ENCODE measurements at regions not wholly inside any gene's neighbourhood (a gene's known extent, or its start where the extent isn't known, plus 50 kb on each side); places are given as distances from the start of the nearest gene placed in this dataset.
"Not testable (repeated sequence)": the region's sequence is repeated elsewhere in the genome, so short reads cannot be mapped to it uniquely, and the experiment has no call there.

- Histone ChIP-seq H3K36me3 (no peaks in the 10 kb centered on the region), H3K27ac (no peak overlapping the region), H3K9me3 (no peaks in the 10 kb centered on the region), H3K4me3 (ENCODE audit: low read depth in 1 of 2, low read length in 1 of 2) (no peak overlapping the region), H3K27me3 (no peaks in the 10 kb centered on the region), H3K4me1 (ENCODE audit: control insufficient read depth in 1 of 2, insufficient read depth in 1 of 2, low read depth in 1 of 2, low read length in 1 of 2) (no peaks in the 10 kb centered on the region)
- TF ChIP-seq CTCF (IDR thresholded peaks at IDR 0.05): no peak
Measured at GRCh38 chr6:4433199-4433598, 297.8 kb upstream of the ECI2 start.

GRCh38 chr6:4426968-4427367, 291.6 kb upstream of the ECI2 start:
- no peaks in the 10 kb centered on the region for H3K36me3 ChIP-seq
- H3K4me3 ChIP-seq (ENCODE audit: low read depth in 1 of 2, low read length in 1 of 2): no peak overlapping the region
- no peaks in the 10 kb centered on the region for H3K9me3 ChIP-seq
- no peak overlapping the region for H3K27ac ChIP-seq
- TF ChIP-seq CTCF (IDR thresholded peaks at IDR 0.05): no peak
- H3K27me3 ChIP-seq: no peaks in the 10 kb centered on the region
- no peaks in the 10 kb centered on the region for H3K4me1 ChIP-seq (ENCODE audit: control insufficient read depth in 1 of 2, insufficient read depth in 1 of 2, low read depth in 1 of 2, low read length in 1 of 2)

GRCh38 chr6:4421837-4422236, 286.5 kb upstream of the ECI2 start:
- Histone ChIP-seq H3K27ac (no peak overlapping the region), H3K9me3 (no peaks in the 10 kb centered on the region), H3K4me1 (ENCODE audit: control insufficient read depth in 1 of 2, insufficient read depth in 1 of 2, low read depth in 1 of 2, low read length in 1 of 2) (no peaks in the 10 kb centered on the region), H3K27me3 (no peaks in the 10 kb centered on the region), H3K36me3 (no peaks in the 10 kb centered on the region), H3K4me3 (ENCODE audit: low read depth in 1 of 2, low read length in 1 of 2) (no peak overlapping the region)
- no peak for TF ChIP-seq CTCF (IDR thresholded peaks at IDR 0.05)

- no peaks in the 10 kb centered on the region for H3K36me3 ChIP-seq
- no peaks in the 10 kb centered on the region for H3K27me3 ChIP-seq
- H3K9me3 ChIP-seq: no peaks in the 10 kb centered on the region
- H3K4me1 ChIP-seq (ENCODE audit: control insufficient read depth in 1 of 2, insufficient read depth in 1 of 2, low read depth in 1 of 2, low read length in 1 of 2): no peaks in the 10 kb centered on the region
- no peak overlapping the region for H3K4me3 ChIP-seq (ENCODE audit: low read depth in 1 of 2, low read length in 1 of 2)
- H3K27ac ChIP-seq: no peak overlapping the region
- TF ChIP-seq CTCF (IDR thresholded peaks at IDR 0.05): no peak
Measured at GRCh38 chr6:4420160-4420865, 284.9 kb upstream of the ECI2 start.

GRCh38 chr6:4415549-4415948, 280.2 kb upstream of the ECI2 start:
- no peaks in the 10 kb centered on the region for H3K4me1 ChIP-seq (ENCODE audit: control insufficient read depth in 1 of 2, insufficient read depth in 1 of 2, low read depth in 1 of 2, low read length in 1 of 2)
- H3K9me3 ChIP-seq: no peaks in the 10 kb centered on the region
- H3K4me3 ChIP-seq (ENCODE audit: low read depth in 1 of 2, low read length in 1 of 2): no peak overlapping the region
- no peak for TF ChIP-seq CTCF (IDR thresholded peaks at IDR 0.05)
- no peak overlapping the region for H3K27ac ChIP-seq
- H3K36me3 ChIP-seq: no peaks in the 10 kb centered on the region
- H3K27me3 ChIP-seq: no peaks in the 10 kb centered on the region

DNA sequence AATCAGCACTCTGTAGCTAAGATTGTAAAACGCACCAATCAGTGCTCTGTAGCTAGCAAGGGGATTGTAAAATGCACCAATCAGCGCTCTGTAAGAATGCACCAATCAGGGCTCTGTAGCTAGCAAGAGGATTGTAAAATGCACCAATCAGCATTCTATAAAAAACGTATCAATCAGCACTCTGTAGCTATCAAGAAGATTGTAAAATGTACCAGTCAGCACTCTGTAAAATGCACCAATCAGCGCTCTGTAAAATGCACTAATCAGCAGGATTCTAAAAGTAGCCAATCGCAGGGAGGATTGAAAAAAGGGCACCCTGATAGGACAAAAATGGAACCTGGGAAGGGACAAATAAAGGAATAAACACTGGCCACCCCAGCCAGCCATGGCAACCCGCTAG, 278.7 kb upstream of the ECI2 start:
- H3K27ac ChIP-seq; H3K36me3 ChIP-seq; H3K27me3 ChIP-seq; H3K9me3 ChIP-seq; H3K4me3 ChIP-seq (ENCODE audit: low read depth in 1 of 2, low read length in 1 of 2); H3K4me1 ChIP-seq (ENCODE audit: control insufficient read depth in 1 of 2, insufficient read depth in 1 of 2, low read depth in 1 of 2, low read length in 1 of 2): not testable (repeated sequence)
